GM12878 (cell line): ENCODE measurements at regions not wholly inside any gene's neighbourhood (a gene's known extent, or its start where the extent isn't known, plus 50 kb on each side); places are given as distances from the start of the nearest gene placed in this dataset.

ENCODE experiments used
- CTCF ChIP-seq, 3 experiments: IDR thresholded peaks in 2 of 3; conservative IDR thresholded peaks in 1 of 3; 2 replicates each; pipeline ENCODE4 v1.5.1; 2011; ENCODE audit warnings: low read depth in 3 of 3, low read length in 3 of 3, mild to moderate bottlenecking in 3 of 3, control low read depth in 2 of 3, moderate library complexity in 2 of 3, inconsistent platforms in 1 of 3, mixed read lengths in 1 of 3; ENCODE audit not compliant: control insufficient read depth in 2 of 3, insufficient read depth in 1 of 3; ENCODE audit errors: extremely low read depth in 1 of 3
- EZH2 ChIP-seq: IDR thresholded peaks from 2 replicates; pipeline ENCODE4 v1.6.1; 2012; ENCODE audit warnings: low read depth, mild to moderate bottlenecking, control low read depth, inconsistent platforms, low read length, borderline replicate concordance; ENCODE audit not compliant: control insufficient read depth
- FOXM1 ChIP-seq: IDR thresholded peaks from 2 replicates; pipeline ENCODE4 v1.6.1; 2012; ENCODE audit warnings: low read depth, mild to moderate bottlenecking, inconsistent platforms, low read length, moderate library complexity
- LARP7 ChIP-seq: fragments of 450-650 bp; IDR thresholded peaks from 2 replicates; pipeline ENCODE4 v1.6.1; 2017; ENCODE audit warnings: mild to moderate bottlenecking
- MAX ChIP-seq: IDR thresholded peaks from 2 replicates; pipeline ENCODE4 v1.6.1; 2012; ENCODE audit warnings: low read depth, low read length, improper control_type of control experiment
- NFYB ChIP-seq: IDR thresholded peaks from 2 replicates; pipeline ENCODE4 v1.6.1; 2011; ENCODE audit warnings: low read depth, mild to moderate bottlenecking, low read length, improper control_type of control experiment, moderate library complexity; ENCODE audit not compliant: insufficient read depth
- NR2C1 ChIP-seq: fragments of 450-650 bp; IDR thresholded peaks from 2 replicates; pipeline ENCODE4 v1.6.1; 2017; ENCODE audit warnings: antibody characterized with exemption, mild to moderate bottlenecking, moderate library complexity
- POLR2AphosphoS5 ChIP-seq: IDR thresholded peaks from 2 replicates; pipeline ENCODE4 v1.6.1; 2011; ENCODE audit warnings: mild to moderate bottlenecking, low read length, inconsistent platforms
- TF ChIP-seq, protein P1 (sequence below): IDR thresholded peaks from 2 replicates; pipeline ENCODE4 v1.6.1; 2011; ENCODE audit warnings: borderline replicate concordance, low read depth, mild to moderate bottlenecking, moderate library complexity, mixed read lengths, low read length; ENCODE audit not compliant: insufficient read depth; ENCODE audit errors: extremely low read length

DNA sequence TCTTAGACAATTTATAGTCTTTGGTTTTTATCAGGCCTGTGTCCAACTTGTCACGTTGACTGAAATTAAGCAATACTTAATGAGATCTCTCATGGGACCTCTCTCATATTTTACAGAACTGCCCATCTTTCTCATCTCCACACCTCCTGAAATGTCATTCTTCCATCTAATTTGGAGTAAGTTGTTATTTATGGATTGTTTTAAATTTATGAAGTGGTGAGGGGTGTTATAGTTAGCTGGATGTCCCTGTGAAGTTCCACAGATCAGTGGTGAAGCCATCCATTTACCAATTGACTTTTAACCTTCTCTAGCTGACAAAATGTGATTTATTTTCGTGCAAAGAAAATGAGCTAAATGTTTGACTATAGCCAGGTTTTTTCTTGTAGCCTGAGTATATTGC is 824.9 kb downstream of the KCNJ2 start:
- TF ChIP-seq CTCF (IDR thresholded peaks at IDR 0.05 in 2 of 3, conservative IDR thresholded peaks at IDR 0.05 in 1 of 3; ENCODE audit: control insufficient read depth in 2 of 3, extremely low read depth in 1 of 3, insufficient read depth in 1 of 3, low read depth in 3 of 3, low read length in 3 of 3), result no peak
- TF ChIP-seq, protein P1, sequence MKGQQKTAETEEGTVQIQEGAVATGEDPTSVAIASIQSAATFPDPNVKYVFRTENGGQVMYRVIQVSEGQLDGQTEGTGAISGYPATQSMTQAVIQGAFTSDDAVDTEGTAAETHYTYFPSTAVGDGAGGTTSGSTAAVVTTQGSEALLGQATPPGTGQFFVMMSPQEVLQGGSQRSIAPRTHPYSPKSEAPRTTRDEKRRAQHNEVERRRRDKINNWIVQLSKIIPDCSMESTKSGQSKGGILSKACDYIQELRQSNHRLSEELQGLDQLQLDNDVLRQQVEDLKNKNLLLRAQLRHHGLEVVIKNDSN, result no peak
- TF ChIP-seq POLR2AphosphoS5, result no peak
- no peak for TF ChIP-seq LARP7
- no peak for TF ChIP-seq NFYB
- no peak for TF ChIP-seq FOXM1
- no peak for TF ChIP-seq MAX
- TF ChIP-seq NR2C1, result no peak
- no peak for TF ChIP-seq EZH2
